ENCODE measurements at regions not wholly inside any gene's neighbourhood (a gene's known extent, or its start where the extent isn't known, plus 50 kb on each side); places are given as distances from the start of the nearest gene placed in this dataset.

DNA sequence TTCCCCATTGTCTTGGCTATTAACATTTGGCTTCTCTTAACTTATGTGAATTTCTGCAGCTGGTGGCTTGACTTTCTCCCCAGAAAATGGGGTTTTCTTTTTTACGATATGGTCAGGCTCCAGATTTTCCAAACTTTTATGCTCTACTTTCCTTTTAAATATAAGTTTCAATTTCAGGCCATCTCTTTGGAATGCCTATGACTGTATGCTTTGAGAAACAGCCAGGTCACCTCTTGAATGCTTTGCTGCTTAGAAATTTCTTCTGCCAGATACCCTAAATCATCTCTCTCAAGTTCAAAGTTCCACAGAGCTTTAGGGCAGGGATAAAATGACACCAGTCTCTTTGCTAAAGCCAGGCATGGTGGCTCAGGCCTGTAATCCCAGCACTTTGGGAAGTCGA lies 212.9 kb upstream of the SMIM31 start:
- H3K27ac ChIP-seq: no peak overlapping the region
- TF ChIP-seq CTCF (IDR thresholded peaks at IDR 0.05) (no peak), ZFX (IDR thresholded peaks at IDR 0.05; ENCODE audit: borderline replicate concordance) (no peak)

GRCh38 chr4:164542431-164542830 lies 211.5 kb upstream of the SMIM31 start:
- no peak for TF ChIP-seq ZFX (IDR thresholded peaks at IDR 0.05; ENCODE audit: borderline replicate concordance)
- TF ChIP-seq CTCF (IDR thresholded peaks at IDR 0.05): no peak
- H3K27ac ChIP-seq: no peak overlapping the region

DNA sequence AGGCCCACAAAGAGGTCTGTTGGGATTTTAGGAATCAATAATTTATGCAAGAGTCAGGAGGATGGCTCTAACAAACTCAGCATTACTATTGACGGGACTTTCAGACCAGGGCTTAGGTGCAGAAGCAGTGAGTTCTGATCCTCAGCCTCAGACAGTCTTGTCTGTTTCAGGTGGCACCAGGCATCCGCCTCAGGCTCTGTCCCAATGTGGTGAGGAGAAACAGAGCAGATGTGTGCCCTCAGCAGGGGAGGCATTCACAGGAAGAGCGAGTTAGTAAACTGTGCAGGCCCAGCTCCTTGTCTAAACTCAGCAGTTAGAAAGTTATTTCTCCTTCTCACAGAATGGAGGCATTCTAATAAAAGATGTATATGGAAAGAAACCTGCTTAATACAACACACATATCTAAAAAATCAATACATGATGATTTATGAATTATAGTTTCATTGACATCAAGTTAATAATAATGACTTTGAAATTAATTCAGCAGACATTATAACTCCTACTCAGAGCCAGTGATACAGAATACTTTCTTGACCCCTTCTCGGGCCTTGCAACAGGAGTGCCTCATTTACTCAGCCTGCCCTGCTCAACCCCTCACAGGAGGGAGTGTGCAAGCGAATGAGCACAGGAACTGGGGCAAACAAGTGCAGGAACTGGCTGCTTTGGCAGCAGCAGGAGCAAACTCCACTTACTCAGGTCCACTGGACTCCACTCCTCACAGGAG lies 202.8 kb upstream of the SMIM31 start:
- TF ChIP-seq CTCF (IDR thresholded peaks at IDR 0.05) (no peak), ZFX (IDR thresholded peaks at IDR 0.05; ENCODE audit: borderline replicate concordance) (no peak)
- no peak overlapping the region for H3K27ac ChIP-seq

DNA sequence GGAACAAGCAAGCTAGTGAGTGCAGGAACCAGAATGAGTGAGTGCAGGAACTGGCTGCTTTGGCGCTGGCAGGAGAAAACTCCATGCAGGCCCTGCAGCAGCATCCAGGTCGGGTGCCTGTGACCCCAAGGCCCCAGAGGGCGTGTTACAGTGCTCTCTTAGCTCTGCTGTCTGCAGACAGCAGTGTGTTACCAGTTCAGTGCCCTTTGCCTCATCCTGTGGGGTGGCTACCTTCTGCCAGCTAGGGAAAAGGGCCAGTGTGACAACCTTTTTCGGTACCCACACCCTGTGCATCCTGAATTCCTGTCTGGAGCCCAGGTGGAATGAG lies 202.3 kb upstream of the SMIM31 start:
- no peak overlapping the region for H3K27ac ChIP-seq
- TF ChIP-seq ZFX (IDR thresholded peaks at IDR 0.05; ENCODE audit: borderline replicate concordance) (no peak), CTCF (IDR thresholded peaks at IDR 0.05) (no peak)

DNA sequence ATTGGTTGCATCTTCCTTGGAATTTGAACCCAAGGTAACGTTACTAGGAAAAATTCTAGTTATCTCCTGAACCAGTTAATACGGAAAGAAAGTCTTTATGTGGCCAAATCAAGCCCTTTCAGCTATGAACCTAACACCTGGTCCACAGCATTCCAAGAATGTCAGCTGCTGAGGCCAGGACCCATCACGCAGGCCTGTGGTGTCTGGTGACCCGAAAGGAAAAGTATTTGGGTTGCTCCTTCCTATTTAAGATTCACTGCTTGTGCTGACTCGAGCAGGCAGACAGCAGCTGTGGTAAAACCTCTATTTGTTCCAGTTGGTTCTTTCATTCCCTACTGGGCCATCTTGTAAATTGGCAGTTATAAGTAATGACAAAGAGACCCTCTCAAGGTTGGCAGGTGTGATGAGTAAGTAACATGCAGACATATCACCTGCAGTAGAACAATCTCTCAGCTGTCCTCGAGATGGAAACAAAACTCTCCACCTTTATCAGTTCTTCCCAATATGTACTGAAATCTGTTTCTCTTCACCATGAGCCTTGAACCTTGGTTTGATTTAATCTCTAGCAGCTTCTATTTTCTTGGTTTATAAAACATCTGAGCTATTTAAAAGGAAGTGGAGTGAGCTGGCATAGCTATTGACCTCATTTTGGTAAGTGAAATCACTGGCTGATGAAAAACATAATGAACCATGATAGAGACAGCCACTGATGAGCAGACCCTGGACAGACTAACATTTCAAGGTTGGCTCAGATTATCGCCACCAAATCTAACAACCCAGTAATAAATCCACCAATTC lies 182.1 kb upstream of the SMIM31 start:
- TF ChIP-seq ZFX (IDR thresholded peaks at IDR 0.05; ENCODE audit: borderline replicate concordance) (no peak), CTCF (IDR thresholded peaks at IDR 0.05) (no peak)
- H3K27ac ChIP-seq: no peak overlapping the region

DNA sequence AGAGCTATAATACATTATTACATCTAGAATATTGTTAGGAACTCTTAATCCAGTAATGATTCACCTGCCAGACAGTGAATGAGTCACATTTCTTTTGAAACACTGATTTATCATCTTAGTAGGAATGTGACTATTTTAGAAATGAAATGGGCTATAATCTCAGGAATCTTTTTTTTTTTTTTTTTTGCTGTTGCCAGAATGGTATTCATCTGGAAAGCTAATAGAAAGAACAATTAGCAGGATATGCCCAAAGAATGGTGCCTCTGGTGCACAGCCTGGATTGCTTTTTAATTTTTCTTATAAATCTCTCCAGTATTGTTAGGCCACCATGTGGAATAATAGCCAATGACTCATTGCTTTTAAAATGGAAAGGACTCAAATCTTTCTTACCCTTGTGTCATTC lies 181.1 kb upstream of the SMIM31 start:
- TF ChIP-seq ZFX (IDR thresholded peaks at IDR 0.05; ENCODE audit: borderline replicate concordance) (no peak), CTCF (IDR thresholded peaks at IDR 0.05) (no peak)
- no peak overlapping the region for H3K27ac ChIP-seq

GRCh38 chr4:164575861-164576260 lies 178.1 kb upstream of the SMIM31 start:
- H3K27ac ChIP-seq: no peak overlapping the region
- TF ChIP-seq ZFX (IDR thresholded peaks at IDR 0.05; ENCODE audit: borderline replicate concordance) (no peak), CTCF (IDR thresholded peaks at IDR 0.05) (no peak)

Measured in 22Rv1 (cell line).